H1 (cell line): ENCODE measurements at regions not wholly inside any gene's neighbourhood (a gene's known extent, or its start where the extent isn't known, plus 50 kb on each side); places are given as distances from the start of the nearest gene placed in this dataset.

Source experiments
- CTCF ChIP-seq, 3 experiments: IDR thresholded peaks; 1 replicate in 2 of 3; 2 replicates in 1 of 3; pipeline versions ENCODE4 v1.5.1 to v1.6.1; 2011; ENCODE audit warnings: low read length in 3 of 3, mild to moderate bottlenecking in 3 of 3, inconsistent platforms in 2 of 3, low read depth in 1 of 3, moderate library complexity in 1 of 3; ENCODE audit not compliant: insufficient read depth in 1 of 3; ENCODE audit errors: control extremely low read depth in 1 of 3
- GABPA ChIP-seq: IDR thresholded peaks from 2 replicates; pipeline ENCODE4 v1.6.1; 2011; ENCODE audit warnings: mild to moderate bottlenecking, low read length, moderate library complexity, borderline replicate concordance; ENCODE audit not compliant: insufficient read depth
- PHF8 ChIP-seq: fragments of 200-600 bp; sonication (generic); conservative IDR thresholded peaks from 2 replicates; pipeline ENCODE4 v1.7.1; 2012; ENCODE audit warnings: low read depth, mild to moderate bottlenecking, inconsistent platforms, low read length, moderate library complexity
- POLR2AphosphoS5 ChIP-seq: IDR thresholded peaks from 2 replicates; pipeline ENCODE4 v1.6.1; 2011; ENCODE audit warnings: low read depth, low read length
- SIX5 ChIP-seq: IDR thresholded peaks from 2 replicates; pipeline ENCODE4 v1.6.1; 2011; ENCODE audit warnings: mild to moderate bottlenecking, low read depth, low read length
- TAF1 ChIP-seq: IDR thresholded peaks from 2 replicates; pipeline ENCODE4 v1.6.1; 2011; ENCODE audit warnings: mild to moderate bottlenecking, low read depth, low read length
- USF2 ChIP-seq: IDR thresholded peaks from 2 replicates; pipeline ENCODE4 v1.6.1; 2011; ENCODE audit warnings: low read length, improper control_type of control experiment

GRCh38 chr1:212203630-212204029 is 81.6 kb upstream of the PPP2R5A start:
- TF ChIP-seq CTCF (IDR thresholded peaks at IDR 0.05; ENCODE audit: control extremely low read depth in 1 of 3, insufficient read depth in 1 of 3, low read depth in 1 of 3, low read length in 3 of 3), result no peak
- TF ChIP-seq PHF8, result no peak
- TF ChIP-seq USF2, result no peak
- TF ChIP-seq SIX5, result no peak
- TF ChIP-seq TAF1, result no peak
- TF ChIP-seq GABPA, result no peak
- TF ChIP-seq POLR2AphosphoS5, result no peak
